ENCODE measurements at regions not wholly inside any gene's neighbourhood (a gene's known extent, or its start where the extent isn't known, plus 50 kb on each side); places are given as distances from the start of the nearest gene placed in this dataset.

GRCh38 chr2:133906926-133907325 is 338.7 kb upstream of the NCKAP5 start:
- H3K4me3 ChIP-seq, result no peak overlapping the region
- FAIRE-seq (no peak), DNase-seq (ENCODE audit: low read depth, low spot score) (no peak), ATAC-seq (no peak)
- no peaks in the 10 kb centered on the region for H3K79me2 ChIP-seq (ENCODE audit: control insufficient read depth, insufficient read depth, low read length)
- ChIA-PET RAD21 (ENCODE audit: unreplicated experiment) (no interaction called here), POLR2A (interaction anchor here (1.2 kb wide), 1 partner anchor 11 kb away, joined by 3 read pairs; no protein-coding TSS in a partner anchor), SMC1A (ENCODE audit: uncharacterized antibody, unreplicated experiment) (interaction anchor here (1.9 kb wide), 1 partner anchor 20 kb away, joined by 4 read pairs; no protein-coding TSS in a partner anchor), CTCF (interaction anchor here (1.9 kb wide), 1 partner anchor 13 kb away, joined by 5 read pairs; no protein-coding TSS in a partner anchor)
- H3K36me3 ChIP-seq (ENCODE audit: control insufficient read depth in 2 of 2, insufficient read depth in 2 of 2, low read length in 1 of 2), result no peaks in the 10 kb centered on the region
- no peaks in the 10 kb centered on the region for H4K20me1 ChIP-seq (ENCODE audit: control insufficient read depth, insufficient read depth)
- H3K27ac ChIP-seq (ENCODE audit: control insufficient read depth, insufficient read depth), result no peak overlapping the region
- in situ Hi-C loops (cut with MboI), result no loop called here
- BruUV-seq (replicated peaks), result no TSS peak
- intact Hi-C loops (cut with micrococcal nuclease; ENCODE audit: unreplicated experiment), result no loop called here
- no peaks in the 10 kb centered on the region for H3K9me3 ChIP-seq (replicated peaks; ENCODE audit: control insufficient read depth, insufficient read depth, low read length)
- no peak overlapping the region for H3K9ac ChIP-seq (ENCODE audit: control insufficient read depth, insufficient read depth, low read length)
- H2AFZ ChIP-seq (ENCODE audit: control insufficient read depth, low read depth, low read length), result no peak overlapping the region
- H3K4me2 ChIP-seq (ENCODE audit: control insufficient read depth, insufficient read depth), result no peak overlapping the region
- no peaks in the 10 kb centered on the region for H3K27me3 ChIP-seq (replicated peaks in 1 of 2; ENCODE audit: control insufficient read depth in 2 of 2, insufficient read depth in 2 of 2, low read length in 1 of 2)
- no peaks in the 10 kb centered on the region for H3K4me1 ChIP-seq (ENCODE audit: control insufficient read depth, insufficient read depth, low read length)
- TF ChIP-seq FOXM1 (IDR thresholded peaks at IDR 0.05; ENCODE audit: low read depth, low read length) (no peak), CHD2 (IDR thresholded peaks at IDR 0.05; ENCODE audit: borderline replicate concordance, low read depth, low read length) (no peak), ZBTB40 (IDR thresholded peaks at IDR 0.05; ENCODE audit: borderline replicate concordance) (no peak), IKZF1 (conservative IDR thresholded peaks at IDR 0.05) (no peak), IRF3 (IDR thresholded peaks at IDR 0.05) (no peak), SREBF2 (IDR thresholded peaks at IDR 0.05; ENCODE audit: low read length) (no peak), TAF1 (IDR thresholded peaks at IDR 0.05; ENCODE audit: borderline replicate concordance, low read depth, low read length) (no peak), POU2F2 (IDR thresholded peaks at IDR 0.05; ENCODE audit: borderline replicate concordance, low read depth, low read length) (no peak), TCF3 (IDR thresholded peaks at IDR 0.05; ENCODE audit: borderline replicate concordance, insufficient read depth, low read depth, low read length) (no peak), ZBTB33 (IDR thresholded peaks at IDR 0.05) (no peak), FOS (IDR thresholded peaks at IDR 0.05; ENCODE audit: borderline replicate concordance, extremely low read depth, insufficient read length) (no peak), BCL3 (IDR thresholded peaks at IDR 0.05; ENCODE audit: borderline replicate concordance, insufficient read depth, low read depth, low read length, poor library complexity, severe bottlenecking) (no peak), IRF5 (IDR thresholded peaks at IDR 0.05; ENCODE audit: borderline replicate concordance) (no peak), KLF5 (IDR thresholded peaks at IDR 0.05; ENCODE audit: partially characterized antibody) (no peak), MTA2 (IDR thresholded peaks at IDR 0.05; ENCODE audit: low read depth) (no peak), KAT2A (conservative IDR thresholded peaks at IDR 0.05; ENCODE audit: control insufficient read depth, low read depth, low read length) (no peak)

All from GM12878 (cell line).